GM23248 (cell line): ENCODE measurements at regions not wholly inside any gene's neighbourhood (a gene's known extent, or its start where the extent isn't known, plus 50 kb on each side); places are given as distances from the start of the nearest gene placed in this dataset.

Experiments used
- DNase-seq: peaks from one replicate; pipeline ENCODE4 v3.0.0-alpha.2; 2015
- H2AFZ ChIP-seq: fragments of 200-600 bp; sonication (generic); 2 replicates; pipeline ENCODE4 v1.6.1; 2016; ENCODE audit warnings: antibody characterized with exemption
- H3F3A ChIP-seq: fragments of 200-600 bp; sonication (generic); 2 replicates; pipeline ENCODE4 v1.6.1; 2016; ENCODE audit warnings: mild to moderate bottlenecking, antibody characterized with exemption, mixed run types; ENCODE audit not compliant: insufficient read depth
- H3K27ac ChIP-seq: fragments of 200-600 bp; sonication (generic); 2 replicates; pipeline ENCODE4 v1.5.1; 2016; ENCODE audit warnings: mild to moderate bottlenecking
- H3K27me3 ChIP-seq: fragments of 200-600 bp; sonication (generic); replicated peaks from 2 replicates; pipeline ENCODE4 v1.6.1; 2016; ENCODE audit warnings: mild to moderate bottlenecking; ENCODE audit not compliant: insufficient read depth
- H3K36me3 ChIP-seq: fragments of 200-600 bp; sonication (generic); 2 replicates; pipeline ENCODE4 v1.6.1; 2016; ENCODE audit warnings: low read depth, mild to moderate bottlenecking
- H3K4me1 ChIP-seq: fragments of 200-600 bp; sonication (generic); 2 replicates; pipeline ENCODE4 v1.6.1; 2016; ENCODE audit warnings: mild to moderate bottlenecking; ENCODE audit not compliant: insufficient read depth
- H3K4me2 ChIP-seq: fragments of 200-600 bp; sonication (generic); one replicate; pipeline ENCODE4 v1.6.1; 2016; ENCODE audit warnings: mild to moderate bottlenecking; ENCODE audit not compliant: unreplicated experiment
- H3K4me3 ChIP-seq: fragments of 200-600 bp; sonication (generic); 2 replicates; pipeline ENCODE4 v1.5.1; 2016; ENCODE audit warnings: mild to moderate bottlenecking
- H3K79me2 ChIP-seq: fragments of 200-600 bp; sonication (generic); 2 replicates; pipeline ENCODE4 v1.6.1; 2016; ENCODE audit warnings: mild to moderate bottlenecking; ENCODE audit not compliant: insufficient read depth
- H3K9ac ChIP-seq: fragments of 200-600 bp; sonication (generic); 2 replicates; pipeline ENCODE4 v1.6.1; 2016; ENCODE audit warnings: mild to moderate bottlenecking
- H3K9me2 ChIP-seq: fragments of 200-600 bp; sonication (generic); 2 replicates; pipeline ENCODE4 v1.6.1; 2016; ENCODE audit warnings: mixed run types, mild to moderate bottlenecking, moderate library complexity; ENCODE audit not compliant: insufficient read depth
- H3K9me3 ChIP-seq: fragments of 200-600 bp; sonication (generic); one replicate; pipeline ENCODE4 v1.6.1; 2017; ENCODE audit warnings: low read depth
- H4K20me1 ChIP-seq: fragments of 200-600 bp; sonication (generic); 2 replicates; pipeline ENCODE4 v1.6.0; 2016; ENCODE audit not compliant: insufficient read depth
- EZH2 ChIP-seq: fragments of 200-600 bp; sonication (generic); IDR thresholded peaks from 2 replicates; pipeline ENCODE4 v1.6.1; 2018; ENCODE audit warnings: antibody characterized with exemption, mild to moderate bottlenecking; ENCODE audit not compliant: insufficient read depth, poor library complexity, severe bottlenecking
- EZH2phosphoT487 ChIP-seq: fragments of 200-600 bp; sonication (generic); IDR thresholded peaks from 2 replicates; pipeline ENCODE4 v1.6.1; 2018; ENCODE audit warnings: antibody characterized with exemption, moderate library complexity, mild to moderate bottlenecking, low read depth; ENCODE audit not compliant: insufficient read depth
- WGBS, 2 experiments: methylation state at CpG; one replicate each; pipeline ENCODE4 v1.1.6; 2015 to 2017; ENCODE audit warnings: low lambda C conversion rate in 2 of 2, low coverage in 1 of 2; ENCODE audit errors: missing lambda C conversion rate in 2 of 2; 5-methylcytosine and 5-hydroxymethylcytosine counted together
- in situ Hi-C: fragments of 300-500 bp; cut with MboI; formaldehyde crosslinking; loops from 2 replicates; pipeline ENCODE4 v1.15.0; 2020

GRCh38 chr20:56986476-56986875 lies 280.0 kb downstream of the BMP7 start:
- TF ChIP-seq EZH2 (no peak), EZH2phosphoT487 (no peak)
- Histone ChIP-seq H3K27me3 (no peaks in the 10 kb centered on the region), H3F3A (peaks cover 10% of the 10 kb centered on the region), H3K36me3 (no peaks in the 10 kb centered on the region), H3K4me1 (no peaks in the 10 kb centered on the region), H2AFZ (no peak overlapping the region), H3K27ac (no peak overlapping the region), H4K20me1 (no peaks in the 10 kb centered on the region), H3K4me2 (no peak overlapping the region), H3K4me3 (no peak overlapping the region), H3K9me2 (peaks cover 4% of the 10 kb centered on the region; the same call in 1 of the 2 replicates), H3K79me2 (no peaks in the 10 kb centered on the region), H3K9me3 (no peaks in the 10 kb centered on the region), H3K9ac (no peak overlapping the region)
- 74 to 75% methylated on average over 1 of the region's 1 CpG for WGBS, 2 experiments
- in situ Hi-C loops = no loop called here
- DNase-seq = no peak

DNA sequence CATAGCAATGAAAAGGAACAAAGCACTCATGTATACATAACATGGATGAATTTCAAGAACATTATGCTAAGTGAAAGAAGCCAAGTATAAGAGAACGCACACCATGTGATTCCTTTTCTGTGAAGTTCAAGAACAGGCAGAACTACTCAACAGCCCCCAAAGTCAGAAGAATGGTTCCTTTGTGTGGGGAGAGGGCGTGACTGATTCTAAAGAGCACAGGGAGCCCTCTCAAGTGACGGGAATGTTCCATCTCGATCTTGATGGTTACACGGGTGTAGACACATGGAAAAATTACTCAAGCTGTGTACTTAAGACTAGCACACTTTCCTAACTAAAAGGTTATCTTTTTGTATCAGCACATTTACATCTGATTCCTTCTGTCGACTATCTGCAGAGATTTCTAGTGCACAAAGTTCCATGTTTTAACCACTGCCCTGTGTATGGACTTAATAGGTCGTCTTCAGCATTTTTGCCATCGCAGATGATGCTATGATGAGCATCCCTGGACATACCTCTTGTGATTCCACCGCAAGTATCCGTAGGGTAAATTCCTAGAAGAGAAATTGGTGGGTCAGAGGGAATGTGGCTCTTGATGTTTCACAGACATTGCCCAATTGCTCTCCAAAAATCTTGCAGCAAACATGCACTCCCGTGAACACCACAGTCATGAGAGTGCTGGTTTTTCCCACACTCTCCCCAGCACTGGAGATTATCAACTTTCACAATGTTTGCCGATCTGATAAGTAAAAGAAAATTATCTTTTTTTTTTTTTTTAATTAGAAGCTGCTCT lies 279.3 kb downstream of the BMP7 start:
- H3F3A ChIP-seq = peaks cover 10% of the 10 kb centered on the region
- in situ Hi-C loops = no loop called here
- WGBS, 2 experiments = 51 to 53% methylated on average over 12 of the region's 12 CpGs

DNA sequence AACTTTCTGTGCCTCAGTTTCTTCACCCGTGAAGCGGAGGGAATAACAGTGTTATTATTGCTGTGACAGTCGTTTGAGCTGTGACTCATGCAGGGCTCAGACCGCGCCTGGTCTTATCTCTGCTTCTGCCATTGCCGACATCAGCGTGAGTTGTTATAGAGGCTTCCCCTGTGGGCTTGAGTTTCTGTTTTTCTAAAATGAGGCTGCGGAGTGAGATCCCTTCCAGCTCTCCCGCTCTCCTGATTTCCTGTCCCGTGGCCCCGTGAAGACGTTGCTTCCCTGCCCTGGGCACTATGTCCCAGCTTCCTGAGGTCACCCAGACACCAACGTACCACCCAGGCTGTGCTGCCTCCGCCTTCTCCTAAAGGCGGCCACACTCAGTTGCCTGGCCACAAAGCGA lies 278.5 kb downstream of the BMP7 start:
- in situ Hi-C loops = no loop called here
- no peak overlapping the region for H3K4me3 ChIP-seq
- H3K4me1 ChIP-seq = no peaks in the 10 kb centered on the region
- H4K20me1 ChIP-seq = no peaks in the 10 kb centered on the region
- H3K9me3 ChIP-seq = no peaks in the 10 kb centered on the region
- peaks cover 10% of the 10 kb centered on the region for H3F3A ChIP-seq
- peaks cover 4% of the 10 kb centered on the region; the same call in 1 of the 2 replicates for H3K9me2 ChIP-seq
- TF ChIP-seq EZH2 (no peak), EZH2phosphoT487 (no peak)
- H3K4me2 ChIP-seq = no peak overlapping the region
- WGBS, 2 experiments = 70 to 71% methylated on average over 16 of the region's 16 CpGs
- H3K27ac ChIP-seq = no peak overlapping the region
- H3K36me3 ChIP-seq = no peaks in the 10 kb centered on the region
- no peaks in the 10 kb centered on the region; the same call in 1 of the 2 replicates for H3K27me3 ChIP-seq
- no peaks in the 10 kb centered on the region for H3K79me2 ChIP-seq
- H3K9ac ChIP-seq = no peak overlapping the region
- DNase-seq = no peak
- H2AFZ ChIP-seq = no peak overlapping the region

More for the DNA sequence above, 279.3 kb downstream of the BMP7 start:
- Histone ChIP-seq H2AFZ (no peak overlapping the region), H3K9me2 (peaks cover 4% of the 10 kb centered on the region; the same call in 1 of the 2 replicates), H3K27me3 (no peaks in the 10 kb centered on the region), H4K20me1 (no peaks in the 10 kb centered on the region), H3K36me3 (no peaks in the 10 kb centered on the region), H3K4me2 (no peak overlapping the region), H3K9me3 (no peaks in the 10 kb centered on the region), H3K27ac (no peak overlapping the region), H3K4me1 (no peaks in the 10 kb centered on the region), H3K9ac (no peak overlapping the region), H3K4me3 (no peak overlapping the region), H3K79me2 (no peaks in the 10 kb centered on the region)
- no peak for DNase-seq
- TF ChIP-seq EZH2 (no peak), EZH2phosphoT487 (no peak)

DNA sequence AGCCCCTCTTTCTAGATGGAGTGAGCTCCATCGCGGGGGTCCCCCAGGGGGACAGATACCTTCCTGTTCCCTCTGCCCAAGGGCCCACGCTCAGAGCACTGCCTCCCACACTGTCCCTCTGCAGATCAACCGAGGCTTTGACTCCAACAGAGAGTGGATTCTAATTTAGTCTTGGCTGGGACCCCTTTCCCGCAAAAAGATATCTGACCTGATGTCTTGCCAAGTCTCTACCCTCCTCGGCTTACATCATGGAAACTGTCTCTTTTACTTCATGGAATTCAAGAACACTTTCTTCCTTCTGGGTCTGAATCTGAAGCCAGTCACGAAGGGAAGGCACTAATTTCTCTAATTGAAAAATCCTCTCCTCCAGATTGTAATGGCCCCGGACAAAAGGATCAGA lies 278.0 kb downstream of the BMP7 start:
- peaks cover 10% of the 10 kb centered on the region for H3F3A ChIP-seq

More for the DNA sequence above, 278.0 kb downstream of the BMP7 start:
- TF ChIP-seq EZH2phosphoT487 (no peak), EZH2 (no peak)
- H3K4me3 ChIP-seq = no peak overlapping the region
- in situ Hi-C loops = no loop called here
- H3K79me2 ChIP-seq = no peaks in the 10 kb centered on the region
- no peaks in the 10 kb centered on the region for H3K36me3 ChIP-seq
- no peak for DNase-seq
- no peak overlapping the region for H3K27ac ChIP-seq
- no peak overlapping the region for H3K9ac ChIP-seq
- peaks cover 4% of the 10 kb centered on the region; the same call in 1 of the 2 replicates for H3K9me2 ChIP-seq
- H3K4me2 ChIP-seq = no peak overlapping the region
- no peaks in the 10 kb centered on the region; the same call in 1 of the 2 replicates for H3K27me3 ChIP-seq
- H2AFZ ChIP-seq = no peak overlapping the region
- no peaks in the 10 kb centered on the region for H3K9me3 ChIP-seq
- no peaks in the 10 kb centered on the region for H3K4me1 ChIP-seq
- H4K20me1 ChIP-seq = no peaks in the 10 kb centered on the region
- 60 to 69% methylated on average over 8 of the region's 8 CpGs for WGBS, 2 experiments
